Tongue (tissue), 1 donor: ENCODE measurements at regions not wholly inside any gene's neighbourhood (a gene's known extent, or its start where the extent isn't known, plus 50 kb on each side); places are given as distances from the start of the nearest gene placed in this dataset.

Source experiments
- DNase-seq: peaks from one replicate; pipeline ENCODE4 v3.0.0-alpha.2; 2015

DNA sequence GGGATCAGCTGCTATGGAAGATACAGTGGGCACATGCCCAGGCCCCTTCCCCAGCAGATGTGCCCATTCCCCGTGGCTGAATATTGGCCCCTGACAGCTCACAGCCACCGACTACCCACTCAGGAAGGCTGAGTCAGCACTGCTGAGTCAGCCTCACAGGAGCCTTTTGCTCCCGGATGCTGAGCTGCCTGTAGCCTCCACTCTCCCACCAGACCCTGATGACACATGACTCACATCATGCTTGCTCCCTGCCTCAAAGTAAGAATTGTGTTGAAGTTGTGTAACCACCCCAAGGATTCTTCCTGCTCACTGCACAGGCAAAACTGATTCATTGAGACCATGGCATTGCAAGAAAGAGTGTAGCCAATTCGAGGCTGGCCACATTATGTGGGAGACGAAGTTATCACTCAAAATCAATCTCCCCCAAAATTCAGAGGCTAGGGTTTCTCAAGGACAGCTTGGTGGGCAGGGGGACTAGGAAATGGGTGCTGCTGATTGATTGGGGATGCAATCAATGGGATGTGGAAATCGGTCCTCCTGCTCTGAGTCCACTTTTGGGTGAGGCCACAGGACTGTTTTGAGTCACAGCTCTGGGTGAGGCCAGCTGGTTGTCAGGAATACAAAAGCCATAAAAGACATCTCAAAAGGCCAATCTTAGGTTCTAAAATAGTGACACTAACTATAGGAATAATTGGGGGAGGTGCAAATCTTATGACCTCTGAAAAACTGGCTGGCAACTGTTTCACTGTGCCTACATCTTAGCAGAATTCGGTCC lies 556.6 kb upstream of the CDH4 start:
- DNase-seq: no peak

- no peak for DNase-seq
Observed at GRCh38 chr20:60697252-60697651, 554.8 kb upstream of the CDH4 start.

- DNase-seq: no peak
Observed at GRCh38 chr20:60700728-60701127, 551.3 kb upstream of the CDH4 start.

GRCh38 chr20:60704147-60704546 lies 547.9 kb upstream of the CDH4 start:
- no peak for DNase-seq

GRCh38 chr20:60713396-60713795 lies 538.7 kb upstream of the CDH4 start:
- no peak for DNase-seq

GRCh38 chr20:60715172-60715571 lies 536.9 kb upstream of the CDH4 start:
- DNase-seq: no peak

DNA sequence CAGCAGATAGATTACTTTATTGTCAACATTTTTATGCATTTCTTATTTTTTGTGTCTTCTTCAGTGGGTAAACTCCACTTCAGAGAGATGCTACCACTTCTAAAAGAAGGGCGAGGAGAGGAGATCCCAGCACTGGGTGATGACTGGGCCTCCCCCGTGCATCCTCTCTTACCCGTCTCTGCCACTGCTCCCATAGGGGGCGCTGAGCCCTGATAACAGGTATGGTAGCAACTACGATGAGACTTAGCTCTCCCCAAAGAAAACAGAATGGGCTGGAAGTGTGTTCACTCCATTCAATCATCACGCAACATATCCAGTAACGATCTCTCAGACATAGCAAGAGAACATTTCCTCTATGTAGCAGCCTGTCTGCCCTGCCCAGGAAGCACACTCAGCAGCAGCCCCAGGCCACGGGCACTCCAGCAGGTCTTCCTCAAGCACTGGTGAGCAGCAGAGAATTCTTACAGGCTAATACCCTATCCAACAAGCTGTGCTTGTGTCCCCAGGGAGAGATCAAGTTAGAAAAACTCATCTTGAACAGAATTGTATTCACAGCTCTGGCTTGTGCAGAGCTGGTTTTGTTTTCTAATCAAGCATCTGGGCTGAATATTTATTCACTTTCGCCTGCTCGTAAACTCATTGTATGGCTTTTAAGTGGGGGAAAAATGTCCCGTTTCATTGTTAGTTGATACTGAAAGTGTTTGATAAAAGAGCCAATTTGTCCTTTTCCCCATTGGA lies 533.1 kb upstream of the CDH4 start:
- peak; percentile 12 for DNase-seq

GRCh38 chr20:60725311-60725906 lies 526.7 kb upstream of the CDH4 start:
- DNase-seq: no peak

DNA sequence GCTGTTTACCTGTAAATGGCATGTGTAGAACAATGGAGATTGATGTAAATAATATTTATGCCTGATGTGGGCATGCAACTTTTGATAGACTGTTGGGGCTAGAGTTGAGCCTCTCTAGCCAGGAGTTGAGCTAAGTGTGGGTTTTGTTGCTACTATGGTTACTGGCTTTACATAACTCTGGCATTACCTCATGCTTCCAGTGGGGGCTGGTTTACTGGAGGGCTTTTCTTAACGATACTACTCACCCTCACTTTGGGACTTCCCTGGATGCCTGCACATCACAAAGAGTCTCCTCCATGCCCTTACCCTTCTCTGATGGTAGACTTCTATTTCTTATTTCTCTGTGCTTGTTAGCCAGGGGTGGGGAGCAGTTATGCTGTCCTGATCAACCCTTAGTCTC lies 524.6 kb upstream of the CDH4 start:
- DNase-seq: no peak

- no peak for DNase-seq
Observed at GRCh38 chr20:60728705-60729104, 523.4 kb upstream of the CDH4 start.

DNA sequence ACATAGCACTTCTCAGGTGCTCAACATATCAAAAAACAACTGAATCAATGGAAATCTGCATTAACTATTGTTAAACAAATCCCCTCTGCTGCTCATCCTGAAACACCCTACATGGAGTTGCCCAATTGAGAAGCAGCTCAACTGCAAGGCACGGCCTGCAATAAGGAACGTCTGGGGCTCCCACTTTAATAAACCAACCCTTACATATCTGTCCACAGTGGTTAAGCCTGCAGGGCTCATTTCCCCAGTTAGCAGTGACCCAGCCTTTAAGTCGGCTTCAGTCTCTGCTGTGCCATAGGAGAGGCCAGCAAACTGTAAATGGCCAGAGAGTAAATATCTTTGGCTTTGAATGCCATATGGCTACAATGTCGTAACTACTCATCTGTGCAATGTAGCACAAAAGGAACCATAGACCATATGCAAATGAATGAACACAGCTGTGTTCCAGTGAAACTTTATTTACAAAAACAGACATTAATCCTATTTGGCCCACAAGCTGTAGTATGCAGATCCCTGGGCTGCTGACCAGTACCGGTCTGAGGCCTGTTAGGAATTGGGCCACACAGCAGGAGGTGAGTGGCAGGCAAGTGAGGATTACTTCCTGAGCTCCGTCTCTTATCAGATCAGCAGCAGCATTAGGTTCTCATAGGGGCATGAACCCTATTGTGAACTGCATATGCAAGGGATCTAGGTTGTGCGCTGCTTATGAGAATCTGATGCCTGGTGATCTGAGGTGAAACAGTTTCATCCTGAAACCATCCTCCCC lies 522.7 kb upstream of the CDH4 start:
- no peak for DNase-seq

DNA sequence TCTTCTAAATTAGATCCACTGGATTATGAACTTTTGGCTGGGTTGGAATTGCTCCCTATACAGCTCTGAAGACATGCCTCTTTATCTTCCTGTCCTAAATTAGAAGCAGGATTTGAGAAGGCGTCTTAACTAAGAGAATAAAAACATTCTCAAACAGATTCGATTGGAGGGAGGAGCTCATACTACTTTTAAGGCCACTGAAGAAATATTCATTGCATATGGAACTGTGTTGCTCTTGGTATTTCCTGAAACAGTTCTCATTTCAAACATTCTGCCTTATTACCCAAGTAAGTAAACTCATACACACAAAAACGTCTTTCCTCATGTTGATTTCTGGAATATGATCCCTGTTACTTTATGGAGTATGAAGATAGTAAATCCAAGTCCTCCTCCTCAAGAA lies 519.7 kb upstream of the CDH4 start:
- DNase-seq: no peak

GRCh38 chr20:60748086-60748485 lies 504.0 kb upstream of the CDH4 start:
- no peak for DNase-seq

DNA sequence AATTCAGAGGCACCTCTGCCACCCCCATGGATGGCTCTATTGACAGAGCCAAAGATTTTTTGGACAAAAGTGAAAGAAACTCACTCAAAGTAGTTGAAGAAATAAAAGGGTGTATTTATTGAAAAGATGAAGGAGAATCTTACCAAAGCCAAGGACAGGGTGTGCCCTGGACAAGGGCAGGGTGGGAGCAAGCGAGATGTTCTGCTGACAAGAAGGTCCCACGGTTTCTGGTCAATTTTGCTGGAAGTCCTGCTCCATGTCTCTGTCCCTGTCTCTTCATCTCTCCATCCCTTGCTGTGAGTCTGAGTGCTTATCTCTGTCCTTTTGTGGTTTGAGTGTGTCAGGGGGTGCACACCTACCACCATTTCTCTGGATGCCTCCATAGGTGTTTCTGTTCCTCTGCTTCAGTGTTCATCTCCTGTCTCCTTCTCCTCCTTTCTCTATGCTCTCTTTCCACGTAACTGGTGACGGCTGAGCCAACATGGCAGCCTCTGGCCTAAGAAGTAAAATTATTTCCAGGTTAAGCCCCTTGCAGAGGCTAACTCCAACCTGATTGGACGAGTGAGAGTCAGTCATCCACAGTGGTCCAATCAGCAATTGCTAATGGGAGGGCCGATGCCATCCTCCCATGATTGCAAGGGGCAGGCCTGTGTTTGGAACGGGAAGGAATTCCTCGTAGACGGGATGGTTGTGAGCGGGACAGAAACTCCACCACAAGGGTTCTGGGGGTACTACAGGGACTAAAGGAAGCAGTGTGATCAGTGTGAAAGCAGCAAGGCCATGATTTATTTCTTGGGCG lies 502.1 kb upstream of the CDH4 start:
- DNase-seq: no peak

DNA sequence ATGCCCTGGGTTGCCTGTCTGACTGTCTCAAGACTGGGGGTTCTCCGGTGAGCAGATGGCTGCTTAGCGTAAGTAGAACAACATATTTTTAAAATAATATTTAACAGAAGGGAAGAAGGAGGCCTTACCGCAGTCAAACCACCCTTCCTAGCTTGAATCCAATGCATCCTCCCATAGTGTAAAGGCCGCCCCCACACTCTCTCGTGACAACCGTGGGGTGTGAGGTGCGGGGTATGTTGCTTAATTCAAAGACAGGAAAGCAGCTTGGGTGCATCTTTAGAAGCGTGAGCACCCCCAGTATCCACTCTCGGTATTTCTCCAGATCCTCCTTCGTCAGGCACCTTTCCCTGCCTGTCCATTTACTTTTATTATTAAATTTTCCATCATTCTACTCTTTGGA lies 501.2 kb upstream of the CDH4 start:
- no peak for DNase-seq

DNA sequence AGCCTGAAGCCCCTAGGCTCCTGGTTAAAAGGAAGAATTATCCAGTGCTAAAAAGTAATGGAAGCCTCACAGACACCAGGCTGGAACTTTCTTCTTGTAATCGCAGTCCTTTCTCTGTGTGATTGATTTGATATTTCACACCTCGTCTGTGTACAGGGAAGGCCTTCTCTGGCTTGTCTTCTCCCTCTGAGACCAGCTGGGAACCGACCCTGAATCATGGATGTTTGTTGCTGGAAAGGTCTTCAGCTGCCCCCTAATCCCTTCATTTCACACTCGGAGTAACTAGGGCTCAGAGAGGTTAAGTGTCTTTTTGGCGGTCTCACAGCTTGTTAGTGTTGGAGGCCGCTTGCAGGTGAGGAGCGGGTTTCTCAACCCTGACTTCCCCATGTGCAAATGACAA lies 500.2 kb upstream of the CDH4 start:
- DNase-seq: no peak

DNA sequence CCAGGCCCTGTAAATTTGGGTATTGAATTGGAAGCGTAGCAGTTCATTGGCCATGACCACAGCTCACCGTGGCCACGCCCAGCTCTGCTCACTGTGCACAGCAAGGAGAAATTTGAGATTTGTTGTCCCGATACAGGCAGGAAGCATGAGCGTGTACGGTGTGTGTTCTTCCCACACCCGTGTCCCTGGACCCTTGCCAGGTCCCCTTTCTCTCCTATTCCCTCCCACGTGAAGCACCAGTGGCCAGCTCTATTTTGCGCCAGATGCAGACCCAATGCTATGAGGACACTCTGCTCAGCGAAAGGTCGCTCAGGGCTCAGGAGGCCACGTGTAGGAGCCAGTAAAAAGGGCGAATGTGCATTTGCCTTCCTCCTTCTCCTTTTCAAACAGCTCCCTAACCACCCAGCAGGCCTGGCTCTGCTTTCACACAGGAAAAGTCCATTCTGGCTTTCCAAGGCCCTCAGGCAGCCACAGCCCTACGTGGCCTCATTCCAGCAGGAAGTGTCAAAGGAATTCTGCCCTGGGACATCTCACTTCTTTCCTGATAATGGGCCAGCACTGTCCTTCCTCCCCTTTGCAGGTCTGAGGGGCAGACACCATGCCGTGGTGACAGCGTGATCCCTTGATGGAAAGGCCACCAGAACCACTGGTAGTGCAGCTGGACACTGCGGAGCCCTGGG lies 499.2 kb upstream of the CDH4 start:
- DNase-seq: peak; percentile 63

- DNase-seq: peak; percentile 72
Observed at GRCh38 chr20:60754856-60755255, 497.2 kb upstream of the CDH4 start.

DNA sequence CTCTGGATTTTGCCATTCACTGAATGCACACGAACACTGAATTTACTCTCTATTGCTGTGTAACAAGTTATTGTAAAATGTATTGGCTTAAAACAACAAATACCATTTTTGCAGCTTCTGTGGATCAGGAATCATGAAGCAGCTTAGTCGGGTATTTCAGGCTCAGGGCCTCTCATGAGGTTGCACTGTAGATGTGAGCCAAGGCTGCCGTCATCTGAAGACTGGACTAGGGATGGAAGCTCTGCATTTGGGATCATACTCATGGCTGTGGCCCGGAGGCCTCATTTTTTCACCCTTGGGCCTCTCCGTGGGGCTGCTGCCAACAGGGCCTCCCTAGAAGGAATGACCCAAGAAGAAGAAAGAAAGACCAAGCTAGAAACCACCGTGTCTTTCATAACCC lies 492.4 kb upstream of the CDH4 start:
- no peak for DNase-seq

DNA sequence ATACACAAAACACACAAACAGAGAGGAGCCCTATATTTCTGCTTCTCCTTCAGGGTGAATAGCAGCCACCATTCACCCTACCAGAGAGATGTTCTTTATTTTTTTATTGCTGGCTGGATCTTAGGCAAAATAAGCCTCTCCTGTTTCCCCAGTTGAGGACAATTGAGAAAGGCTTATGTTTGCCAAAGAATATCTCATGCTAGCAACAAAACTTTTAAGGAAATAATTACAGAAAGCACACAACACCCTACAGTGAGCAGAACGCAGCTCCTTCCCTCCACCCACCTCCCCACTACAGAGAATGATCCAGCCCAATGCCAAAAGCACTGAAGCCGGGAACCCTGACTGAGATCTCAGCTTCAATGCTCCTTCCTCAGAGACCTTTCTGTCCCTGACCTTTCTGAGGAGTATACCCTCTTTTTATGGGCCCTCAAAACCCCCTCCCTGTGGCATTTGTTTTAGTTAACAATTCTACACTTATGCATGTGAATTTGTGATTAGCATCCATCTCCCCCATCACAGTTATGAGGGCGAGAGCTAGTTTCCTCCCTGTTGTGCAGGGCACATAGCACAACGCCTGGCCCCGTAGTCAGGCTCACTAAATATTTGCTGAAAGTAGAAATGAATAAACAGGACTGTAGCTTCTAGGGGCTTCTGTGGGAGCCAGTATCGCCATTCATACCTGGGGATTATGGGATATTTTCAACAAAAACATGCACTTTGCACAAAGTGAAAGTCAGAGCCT lies 491.6 kb upstream of the CDH4 start:
- DNase-seq: peak; percentile 5

- DNase-seq: no peak
Observed at GRCh38 chr20:60761056-60761455, 491.0 kb upstream of the CDH4 start.
